Kidney glomerular epithelial cell (primary cell): ENCODE measurements at regions not wholly inside any gene's neighbourhood (a gene's known extent, or its start where the extent isn't known, plus 50 kb on each side); places are given as distances from the start of the nearest gene placed in this dataset.

Experiments used
- DNase-seq: peaks from one replicate; lab custom pipeline; 2025; lab: John Stamatoyannopoulos, UW

DNA sequence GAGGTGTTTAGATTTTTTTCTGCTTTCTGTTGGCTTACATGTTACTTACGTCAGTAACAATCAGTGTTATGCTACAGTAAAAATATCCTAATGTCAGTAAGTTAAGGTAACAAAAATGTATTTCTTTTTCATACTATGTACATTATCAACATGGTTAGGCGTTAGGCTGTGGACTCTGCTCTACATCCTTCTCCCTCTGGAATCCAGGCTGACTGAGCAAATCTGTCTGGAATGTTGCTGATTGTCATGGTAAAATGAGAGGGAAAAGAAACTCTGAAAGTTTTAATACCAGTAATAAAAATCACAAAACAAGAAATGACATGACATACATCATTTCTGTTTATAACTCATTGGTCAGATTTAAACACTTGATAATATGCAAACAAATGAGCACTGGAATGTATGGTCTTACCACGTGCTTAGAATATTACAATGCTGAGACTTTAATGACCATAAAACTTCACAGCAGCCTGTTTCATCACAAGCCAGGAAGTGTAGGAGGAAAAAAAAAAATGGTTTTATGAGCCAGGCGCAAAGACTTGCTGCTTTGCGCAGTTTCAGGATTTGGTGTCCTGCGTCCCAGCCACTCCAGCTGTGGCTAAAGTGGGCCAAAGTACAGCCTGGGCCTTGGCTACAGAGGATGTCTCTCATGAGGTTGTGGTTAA is 252.4 kb downstream of the FSIP2 start:
- no peak for DNase-seq

DNA sequence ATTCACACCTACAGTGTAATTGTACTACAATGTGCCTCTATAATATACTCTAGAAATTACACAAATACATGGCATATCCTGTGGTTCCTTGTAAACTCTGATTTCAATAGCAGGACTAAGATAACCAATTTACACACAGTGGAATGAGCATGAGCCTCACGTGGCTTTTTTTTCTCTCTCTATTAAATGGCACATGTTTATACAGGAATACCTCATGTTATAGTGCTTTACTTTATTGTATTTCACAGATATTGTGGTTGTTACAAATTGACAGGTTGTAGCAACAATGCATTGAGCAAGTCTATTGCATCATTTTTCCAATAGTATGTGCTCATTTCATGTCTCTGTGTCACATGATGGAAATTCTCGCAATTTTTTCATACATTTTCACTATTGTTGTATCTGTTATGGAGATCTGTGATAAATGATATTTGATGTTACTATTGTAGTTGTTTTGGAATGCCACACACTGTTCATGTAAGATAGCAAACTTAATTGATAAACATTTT is 260.0 kb downstream of the FSIP2 start:
- no peak for DNase-seq

DNA sequence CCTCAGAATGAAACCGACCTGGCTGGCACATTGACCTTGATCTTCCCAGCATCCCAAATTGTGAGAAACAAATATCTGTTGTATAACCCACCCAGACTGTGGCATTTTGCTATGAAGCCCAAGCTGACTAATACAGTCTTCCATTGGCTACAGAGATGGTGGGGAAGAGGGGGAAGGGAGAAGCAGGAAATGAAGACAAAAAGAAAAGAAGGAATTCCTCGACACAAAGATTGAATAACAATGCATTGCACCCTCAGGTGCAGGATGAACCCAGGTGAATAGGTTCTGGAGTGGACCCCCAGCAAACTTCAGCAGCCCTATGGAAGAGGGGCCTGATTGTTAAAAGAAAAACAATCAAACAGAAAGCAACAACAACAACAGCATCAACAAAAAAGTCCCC is 270.7 kb downstream of the FSIP2 start:
- no peak for DNase-seq

DNA sequence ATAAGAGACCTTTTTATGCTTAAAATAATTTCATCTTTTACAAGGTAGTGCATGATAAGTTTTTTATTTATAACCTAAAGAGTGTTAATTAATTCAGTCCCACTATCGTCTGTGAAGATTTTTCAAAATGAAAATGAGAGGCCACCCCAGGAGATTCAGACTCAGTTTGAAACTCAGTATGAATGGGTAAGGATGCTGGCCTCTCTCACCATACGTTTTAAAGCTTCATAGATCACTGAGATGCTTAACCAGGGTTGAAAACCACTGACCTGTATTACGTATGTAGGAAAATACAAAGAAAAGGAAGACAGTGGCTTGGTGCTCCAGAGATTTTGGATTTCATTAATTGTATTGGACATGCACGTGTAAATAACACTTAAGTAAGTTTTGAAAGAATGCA is 278.7 kb downstream of the FSIP2 start:
- DNase-seq = no peak

GRCh38 chr2:186024921-186025320 is 286.3 kb downstream of the FSIP2 start:
- DNase-seq = no peak

- DNase-seq = no peak
Measured at GRCh38 chr2:186027922-186028321, 289.3 kb downstream of the FSIP2 start.

GRCh38 chr2:186031229-186031628 is 292.6 kb downstream of the FSIP2 start:
- no peak for DNase-seq

DNA sequence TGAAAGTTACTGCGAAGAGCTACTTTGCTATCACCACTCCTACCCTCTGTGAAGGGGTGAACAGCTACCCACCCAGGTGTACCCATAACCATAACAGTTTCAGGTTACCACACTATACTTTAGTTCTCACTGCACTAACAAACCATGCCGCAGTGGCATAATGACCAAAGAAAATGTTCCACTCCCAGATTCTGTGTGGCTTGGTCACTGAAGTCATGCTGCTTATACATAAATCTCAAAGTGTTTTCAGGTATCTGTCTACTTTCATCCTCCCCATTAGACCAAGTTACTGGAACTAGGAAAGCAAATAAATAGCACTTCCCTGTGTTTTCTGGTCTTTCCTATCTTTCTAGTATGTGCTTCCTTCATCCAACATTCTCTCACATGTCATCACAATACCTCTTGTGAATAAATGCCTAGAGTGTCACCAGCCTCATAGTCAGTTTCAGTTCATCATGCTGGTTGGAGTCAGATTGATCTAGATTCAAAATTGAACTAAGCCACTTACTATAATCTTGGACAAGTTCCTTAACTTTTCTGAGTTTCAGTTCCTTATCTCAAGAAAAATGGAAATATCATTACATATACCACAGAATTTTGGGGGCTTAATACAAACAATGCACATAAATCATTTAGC is 293.6 kb downstream of the FSIP2 start:
- DNase-seq = no peak

DNA sequence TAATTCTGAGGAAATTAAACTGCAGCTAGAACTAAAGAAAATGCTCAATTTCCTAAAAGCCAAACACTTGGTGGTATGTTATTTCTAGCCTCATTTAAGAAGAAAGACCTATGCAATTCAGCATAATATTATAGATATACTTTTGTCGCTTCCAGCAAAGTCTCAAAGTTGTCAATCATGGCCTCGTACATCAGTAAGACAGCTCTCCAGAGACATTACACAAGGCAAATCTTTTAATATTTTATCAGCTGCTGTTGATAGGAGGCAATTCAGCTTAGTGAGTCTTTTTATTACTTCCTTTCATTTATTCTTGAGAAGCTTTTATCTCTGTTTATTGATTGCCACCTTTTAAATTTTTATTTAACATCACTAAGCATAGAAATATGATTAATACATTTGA is 294.3 kb downstream of the FSIP2 start:
- no peak for DNase-seq

GRCh38 chr2:186033541-186033940 is 294.9 kb downstream of the FSIP2 start:
- DNase-seq = no peak

DNA sequence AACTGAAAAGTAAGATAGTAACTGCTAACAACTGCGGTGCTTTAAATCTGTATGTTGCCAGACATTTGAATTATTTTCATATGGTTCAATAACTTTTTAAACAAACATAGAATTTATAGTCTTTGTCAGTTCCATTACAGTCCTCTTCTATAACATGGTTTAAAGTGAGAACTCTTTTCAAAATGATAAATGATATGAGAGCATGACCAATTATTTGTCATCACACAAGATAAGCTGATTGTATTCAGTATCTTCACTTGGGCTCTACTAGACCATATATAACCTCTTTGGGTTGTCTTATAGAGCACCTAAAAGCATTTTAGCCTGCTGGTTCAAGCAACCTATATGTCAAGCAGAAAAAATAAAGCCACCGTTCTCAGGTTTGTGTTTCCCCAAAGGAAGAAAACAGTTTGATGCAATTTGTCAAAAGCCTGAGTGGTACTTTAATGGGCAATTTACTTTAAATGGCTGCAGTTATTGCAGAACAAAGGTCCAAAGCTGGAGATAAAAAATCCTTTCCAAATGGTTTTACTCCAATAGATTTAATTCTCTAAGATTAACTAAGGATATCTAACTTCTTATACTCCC is 298.4 kb downstream of the FSIP2 start:
- DNase-seq = no peak

- DNase-seq = no peak
Measured at GRCh38 chr2:186042207-186043028, 303.8 kb downstream of the FSIP2 start.

DNA sequence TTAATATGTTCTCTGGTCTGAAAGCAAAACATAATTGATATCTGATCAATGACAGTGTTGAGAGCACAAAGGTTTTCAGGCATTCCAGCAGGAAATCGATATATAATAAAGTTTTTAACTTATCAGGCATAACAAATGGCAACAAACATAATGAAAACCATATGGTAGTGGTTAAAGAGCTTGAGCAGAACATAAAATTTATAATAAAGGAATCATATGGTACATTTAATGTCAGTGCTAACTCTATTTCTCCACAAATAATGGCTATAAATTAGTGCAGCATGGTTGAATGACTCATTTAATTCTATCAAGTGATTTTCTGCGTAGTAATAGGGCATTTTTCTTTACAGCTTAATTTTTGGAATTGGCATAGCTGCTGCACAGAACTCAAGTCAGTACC is 306.2 kb downstream of the FSIP2 start:
- DNase-seq = no peak

DNA sequence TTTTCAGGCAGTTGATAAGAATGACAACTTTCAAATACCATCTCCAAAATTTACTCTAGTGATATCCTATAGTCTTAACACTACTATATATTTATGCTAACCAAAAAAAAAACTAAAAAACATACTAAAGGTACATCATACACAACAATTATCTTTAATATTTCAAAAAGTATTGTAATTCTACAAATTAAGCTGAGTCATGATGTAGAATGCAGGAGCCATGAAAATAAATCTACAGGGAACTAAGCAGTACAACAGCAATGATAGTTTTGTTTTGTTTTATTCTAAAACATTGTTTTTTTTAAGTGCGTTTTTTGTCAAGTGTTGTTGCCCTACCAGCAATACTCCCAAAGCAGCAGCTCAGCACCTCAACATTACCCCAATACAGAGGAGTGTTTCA is 314.3 kb downstream of the FSIP2 start:
- DNase-seq = no peak

GRCh38 chr2:186058614-186059013 is 320.0 kb downstream of the FSIP2 start:
- DNase-seq = no peak

GRCh38 chr2:186059096-186059495 is 320.5 kb downstream of the FSIP2 start:
- DNase-seq = no peak

DNA sequence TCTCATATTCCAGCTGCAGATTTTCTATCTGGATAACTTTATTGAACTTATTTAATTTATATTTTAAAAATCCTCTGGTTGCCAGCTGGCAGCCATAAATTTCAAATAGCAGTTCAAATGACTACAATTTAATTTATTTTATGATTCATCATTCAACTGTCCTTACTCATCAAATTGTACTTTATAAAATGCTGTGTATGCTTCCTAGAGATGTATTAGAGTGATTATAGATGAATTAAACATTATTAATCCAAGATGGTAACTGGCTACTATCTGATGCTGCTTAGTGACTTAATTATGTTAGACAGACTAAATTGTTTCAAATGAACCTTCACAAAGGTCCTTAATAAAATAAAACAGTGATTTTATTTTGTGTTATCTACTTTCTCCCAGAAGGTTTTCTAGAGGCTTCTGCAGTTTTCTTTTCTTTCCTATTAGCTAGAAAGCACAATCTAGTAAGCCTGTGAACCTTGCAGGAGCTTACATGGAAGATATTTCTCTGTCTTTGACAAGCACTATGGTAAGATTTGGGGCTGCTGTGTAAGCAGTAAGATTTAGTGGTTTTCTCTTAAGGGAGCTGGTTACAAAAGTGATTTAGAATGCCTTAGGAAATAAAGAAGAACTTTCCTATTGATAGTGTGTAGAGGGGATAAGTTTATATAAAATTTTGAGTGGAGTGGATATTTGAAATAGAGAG is 322.3 kb downstream of the FSIP2 start:
- DNase-seq = no peak

- no peak for DNase-seq
Measured at GRCh38 chr2:186064507-186064906, 325.9 kb downstream of the FSIP2 start.

DNA sequence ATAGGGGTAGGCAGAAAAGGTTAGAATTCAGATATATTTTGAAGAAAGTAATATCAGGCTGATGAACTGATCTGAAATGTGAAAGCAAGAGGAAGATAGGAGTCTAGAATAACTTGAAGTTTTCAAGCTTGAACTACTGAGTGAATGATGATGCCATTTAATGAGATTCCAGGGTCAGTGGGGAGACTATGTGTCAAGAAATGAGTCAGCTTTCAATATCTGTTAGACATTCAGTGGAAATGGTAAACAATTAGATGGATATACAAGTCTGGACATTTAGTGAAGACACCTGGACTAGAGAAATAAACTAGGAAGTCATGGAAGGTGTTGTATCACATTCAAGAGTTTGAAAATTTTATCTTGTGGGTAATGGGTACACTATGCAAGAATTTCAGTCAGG is 326.9 kb downstream of the FSIP2 start:
- peak; percentile 29 for DNase-seq

GRCh38 chr2:186068139-186068801 is 329.7 kb downstream of the FSIP2 start:
- DNase-seq = peak; percentile 42

DNA sequence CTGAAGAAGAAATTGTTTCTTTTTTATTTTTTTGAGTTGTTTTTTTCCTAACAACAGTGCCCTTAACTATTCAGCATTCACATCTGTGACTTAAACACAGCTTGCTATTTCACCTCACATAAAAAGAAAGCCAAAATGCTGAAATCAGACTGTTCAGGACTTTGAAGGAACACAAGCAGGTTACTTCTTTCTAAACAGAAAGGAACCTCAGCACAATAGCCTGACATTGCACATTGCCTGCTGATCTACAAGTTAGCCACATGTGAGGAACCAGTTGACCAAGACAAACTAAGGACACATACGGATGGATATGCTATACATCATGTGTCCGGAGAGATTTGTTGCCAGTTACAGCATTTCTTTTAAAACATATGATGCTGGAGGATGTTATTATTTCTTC is 331.1 kb downstream of the FSIP2 start:
- no peak for DNase-seq
